Upper lobe of left lung (tissue), 6 donors: ENCODE measurements at regions not wholly inside any gene's neighbourhood (a gene's known extent, or its start where the extent isn't known, plus 50 kb on each side); places are given as distances from the start of the nearest gene placed in this dataset.

ENCODE experiments used
- ATAC-seq, 2 donors: fragments of 200-7000 bp; cut with Tn5 transposase; one replicate each; pipeline ENCODE4 v1.9.1; 2022; ENCODE audit warnings: mild to moderate bottlenecking in 2 of 2, moderate library complexity in 2 of 2; ENCODE audit not compliant: low FRiP score in 2 of 2
- DNase-seq, 2 donors: peaks; one replicate each; pipeline ENCODE4 v3.0.0-alpha.2; 2019 to 2020
- H3K27ac ChIP-seq, 4 donors: fragments of 200-600 bp; sonication (generic); one replicate each; pipeline ENCODE4 v1.5.1; 2016 to 2019
- H3K27me3 ChIP-seq, 4 donors: fragments of 200-600 bp; sonication (generic); one replicate each; pipeline ENCODE4 v1.5.1; 2017 to 2019
- H3K36me3 ChIP-seq, 4 donors: fragments of 200-600 bp; sonication (generic); one replicate each; pipeline ENCODE4 v1.5.1; 2016 to 2019
- H3K4me1 ChIP-seq, 4 donors: fragments of 200-600 bp; sonication (generic); one replicate each; pipeline ENCODE4 v1.5.1; 2018 to 2019
- H3K4me3 ChIP-seq, 4 donors: fragments of 200-600 bp; sonication (generic); one replicate each; pipeline ENCODE4 v1.5.1; 2017 to 2019; ENCODE audit warnings: mild to moderate bottlenecking in 2 of 4, moderate library complexity in 1 of 4
- H3K9me3 ChIP-seq, 4 donors: fragments of 200-600 bp; sonication (generic); one replicate each; pipeline ENCODE4 v1.5.1; 2018 to 2019
- EP300 ChIP-seq, 4 donors: sonication (generic); formaldehyde crosslinking; IDR thresholded peaks; one replicate each; pipeline ENCODE4 v1.5.1; 2017; ENCODE audit warnings: antibody characterized with exemption in 4 of 4, control low read depth in 2 of 4
- POLR2A ChIP-seq, 4 donors: fragments of 450-650 bp; IDR thresholded peaks; one replicate each; pipeline ENCODE4 v1.5.1; 2016 to 2017; ENCODE audit warnings: antibody characterized with exemption in 4 of 4, mild to moderate bottlenecking in 2 of 4
- POLR2AphosphoS5 ChIP-seq, 2 donors: sonication (generic); formaldehyde crosslinking; IDR thresholded peaks; one replicate each; pipeline ENCODE4 v1.5.1; 2017; ENCODE audit warnings: antibody characterized with exemption in 2 of 2
- WGBS, 2 donors: methylation state at CpG; one replicate each; pipeline ENCODE4 v1.1.5; 2017 to 2018; 5-methylcytosine and 5-hydroxymethylcytosine counted together
- TF ChIP-seq, protein P1 (sequence below), 6 experiments: fragments of 450-650 bp in 4 of 6; fragments of 200-600 bp in 2 of 6; sonication (generic) in 2 of 6; IDR thresholded peaks; one replicate each; pipeline ENCODE4 v1.5.1; 2016 to 2019; ENCODE audit warnings: antibody characterized with exemption in 6 of 6
- donor health status: DM: no; HTN: no; CAD: no; lungs with moderate emphysema.
- donor health status: DM: no; HTN: yes; CAD: no; lungs with severe emphysema.

DNA sequence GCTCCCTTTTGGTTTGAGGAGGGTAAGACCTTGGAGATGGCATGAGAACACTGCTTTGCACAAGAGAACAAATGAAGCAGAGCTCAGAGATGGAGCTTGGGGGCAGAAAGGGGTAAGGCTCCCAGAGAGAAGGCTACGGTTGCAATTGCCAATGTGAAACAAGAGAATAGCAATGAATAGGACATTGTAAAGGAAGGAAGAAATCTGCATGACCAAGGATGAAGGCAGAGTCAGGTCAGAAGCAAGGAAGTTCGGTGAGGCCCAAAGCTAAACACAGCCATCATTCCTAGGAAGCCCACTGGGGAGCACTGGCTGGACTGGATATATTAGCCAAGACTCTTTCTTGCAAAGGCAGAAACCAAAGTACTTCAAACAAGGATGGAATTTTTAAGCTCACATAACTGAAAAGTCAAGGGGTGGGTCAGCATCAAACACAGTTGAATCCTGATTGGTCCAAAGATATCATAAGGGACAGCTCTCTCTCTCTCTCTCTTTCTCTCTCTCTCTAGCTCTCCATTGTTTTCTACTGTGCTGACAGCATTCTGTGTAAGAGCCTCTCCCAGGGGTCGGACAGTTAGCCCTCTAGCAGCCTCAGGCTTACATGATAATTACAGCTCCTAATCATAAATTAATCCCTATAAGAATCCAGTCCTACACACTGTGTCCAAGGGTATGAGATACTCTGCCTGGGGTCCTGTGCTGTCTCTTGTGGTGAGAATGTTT lies 484.3 kb downstream of the SOX6 start:
- no peak overlapping the region for H3K27ac ChIP-seq
- DNase-seq (no peak), ATAC-seq (no peak)
- 88 to 96% methylated on average over 3 of the region's 3 CpGs for WGBS, 2 donors
- H3K36me3 ChIP-seq, result no peaks in the 10 kb centered on the region
- TF ChIP-seq POLR2AphosphoS5 (IDR thresholded peaks at IDR 0.05) (no peak), POLR2A (IDR thresholded peaks at IDR 0.05) (no peak), EP300 (IDR thresholded peaks at IDR 0.05) (no peak)
- TF ChIP-seq, protein P1, sequence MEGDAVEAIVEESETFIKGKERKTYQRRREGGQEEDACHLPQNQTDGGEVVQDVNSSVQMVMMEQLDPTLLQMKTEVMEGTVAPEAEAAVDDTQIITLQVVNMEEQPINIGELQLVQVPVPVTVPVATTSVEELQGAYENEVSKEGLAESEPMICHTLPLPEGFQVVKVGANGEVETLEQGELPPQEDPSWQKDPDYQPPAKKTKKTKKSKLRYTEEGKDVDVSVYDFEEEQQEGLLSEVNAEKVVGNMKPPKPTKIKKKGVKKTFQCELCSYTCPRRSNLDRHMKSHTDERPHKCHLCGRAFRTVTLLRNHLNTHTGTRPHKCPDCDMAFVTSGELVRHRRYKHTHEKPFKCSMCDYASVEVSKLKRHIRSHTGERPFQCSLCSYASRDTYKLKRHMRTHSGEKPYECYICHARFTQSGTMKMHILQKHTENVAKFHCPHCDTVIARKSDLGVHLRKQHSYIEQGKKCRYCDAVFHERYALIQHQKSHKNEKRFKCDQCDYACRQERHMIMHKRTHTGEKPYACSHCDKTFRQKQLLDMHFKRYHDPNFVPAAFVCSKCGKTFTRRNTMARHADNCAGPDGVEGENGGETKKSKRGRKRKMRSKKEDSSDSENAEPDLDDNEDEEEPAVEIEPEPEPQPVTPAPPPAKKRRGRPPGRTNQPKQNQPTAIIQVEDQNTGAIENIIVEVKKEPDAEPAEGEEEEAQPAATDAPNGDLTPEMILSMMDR (IDR thresholded peaks at IDR 0.05), result no peak
- no peak overlapping the region for H3K4me3 ChIP-seq
- no peaks in the 10 kb centered on the region for H3K27me3 ChIP-seq
- H3K4me1 ChIP-seq, result no peaks in the 10 kb centered on the region
- H3K9me3 ChIP-seq, result no peaks in the 10 kb centered on the region

DNA sequence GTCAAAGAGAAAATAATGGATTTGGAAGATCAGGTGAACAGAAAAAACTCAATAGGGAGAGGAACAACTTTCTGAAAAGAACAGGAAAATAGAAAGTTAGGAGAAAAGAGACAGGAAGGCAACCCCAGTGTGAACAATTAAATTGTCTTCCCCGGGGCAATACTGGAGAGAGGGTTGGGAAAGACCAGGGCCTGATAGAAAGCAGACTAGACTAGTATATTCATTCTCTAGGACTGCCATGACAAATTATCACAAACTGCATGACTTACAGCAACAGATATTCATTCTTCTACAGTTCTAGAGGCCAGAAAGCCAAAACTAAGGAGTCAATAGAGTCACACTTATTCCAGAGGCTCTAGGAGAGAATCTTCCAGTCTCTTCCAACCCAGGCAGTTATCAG lies 482.8 kb downstream of the SOX6 start:
- Histone ChIP-seq H3K36me3 (no peaks in the 10 kb centered on the region), H3K9me3 (no peaks in the 10 kb centered on the region), H3K4me1 (no peaks in the 10 kb centered on the region), H3K27ac (no peak overlapping the region), H3K4me3 (no peak overlapping the region), H3K27me3 (no peaks in the 10 kb centered on the region)
- WGBS, 2 donors, result 64 to 84% methylated on average over 1 of the region's 1 CpG
- no peak for ATAC-seq
- no peak for DNase-seq
- TF ChIP-seq, protein P1 (IDR thresholded peaks at IDR 0.05), result no peak
- TF ChIP-seq POLR2AphosphoS5 (IDR thresholded peaks at IDR 0.05) (no peak), POLR2A (IDR thresholded peaks at IDR 0.05) (no peak), EP300 (IDR thresholded peaks at IDR 0.05) (no peak)

DNA sequence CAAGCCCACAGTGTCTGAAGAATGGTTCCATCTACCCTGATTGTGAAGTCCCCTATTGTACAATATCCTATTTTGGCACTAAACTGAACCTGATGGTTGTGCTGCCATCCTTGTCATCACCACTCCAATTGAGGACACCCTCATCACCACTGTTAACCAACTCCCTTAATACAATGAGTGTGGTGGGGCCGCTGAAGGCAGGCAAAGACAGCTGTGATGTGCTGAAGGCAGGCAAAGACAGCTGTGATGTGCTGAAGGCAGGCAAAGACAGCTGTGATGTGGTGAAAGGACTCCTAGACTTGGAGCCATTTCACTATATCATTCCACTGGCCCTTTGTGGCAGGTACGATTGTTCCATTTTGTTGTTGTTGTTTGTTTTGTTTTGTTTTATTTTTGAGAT lies 481.6 kb downstream of the SOX6 start:
- Histone ChIP-seq H3K4me3 (no peak overlapping the region), H3K36me3 (no peaks in the 10 kb centered on the region), H3K4me1 (no peaks in the 10 kb centered on the region), H3K9me3 (no peaks in the 10 kb centered on the region), H3K27ac (no peak overlapping the region), H3K27me3 (no peaks in the 10 kb centered on the region)
- 93% methylated on average over 2 of the region's 2 CpGs for WGBS, 2 donors
- ATAC-seq, result no peak
- TF ChIP-seq EP300 (IDR thresholded peaks at IDR 0.05), result no peak
- TF ChIP-seq POLR2A (IDR thresholded peaks at IDR 0.05), result no peak
- TF ChIP-seq, protein P1 (IDR thresholded peaks at IDR 0.05), result no peak
- no peak for TF ChIP-seq POLR2AphosphoS5 (IDR thresholded peaks at IDR 0.05)
- DNase-seq, result no peak

DNA sequence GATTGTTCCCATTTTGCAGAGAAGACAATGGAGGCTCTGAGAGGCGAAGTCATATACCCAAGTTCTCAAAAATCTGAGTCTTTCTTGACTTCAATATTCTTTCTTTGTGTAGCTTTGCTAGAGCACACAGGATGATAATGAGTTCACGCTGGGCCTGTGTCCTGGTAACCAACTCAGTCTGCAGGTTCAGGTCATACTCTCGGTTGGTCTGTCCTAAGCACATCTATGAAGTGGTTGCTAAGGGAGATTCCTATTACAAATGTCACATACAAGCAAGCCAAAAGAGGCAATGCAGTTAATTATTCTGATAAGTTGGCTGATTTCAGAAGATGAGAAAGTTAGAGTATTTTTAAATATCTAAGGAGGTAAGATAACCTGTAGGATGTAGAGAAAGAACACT lies 481.0 kb downstream of the SOX6 start:
- WGBS, 2 donors, result 91 to 98% methylated on average over 3 of the region's 3 CpGs
- Histone ChIP-seq H3K4me1 (no peaks in the 10 kb centered on the region), H3K9me3 (no peaks in the 10 kb centered on the region), H3K4me3 (no peak overlapping the region), H3K27ac (no peak overlapping the region), H3K27me3 (no peaks in the 10 kb centered on the region), H3K36me3 (no peaks in the 10 kb centered on the region)
- DNase-seq (no peak), ATAC-seq (no peak)
- no peak for TF ChIP-seq POLR2AphosphoS5 (IDR thresholded peaks at IDR 0.05)
- TF ChIP-seq POLR2A (IDR thresholded peaks at IDR 0.05), result no peak
- TF ChIP-seq EP300 (IDR thresholded peaks at IDR 0.05), result no peak
- TF ChIP-seq, protein P1 (IDR thresholded peaks at IDR 0.05), result no peak

DNA sequence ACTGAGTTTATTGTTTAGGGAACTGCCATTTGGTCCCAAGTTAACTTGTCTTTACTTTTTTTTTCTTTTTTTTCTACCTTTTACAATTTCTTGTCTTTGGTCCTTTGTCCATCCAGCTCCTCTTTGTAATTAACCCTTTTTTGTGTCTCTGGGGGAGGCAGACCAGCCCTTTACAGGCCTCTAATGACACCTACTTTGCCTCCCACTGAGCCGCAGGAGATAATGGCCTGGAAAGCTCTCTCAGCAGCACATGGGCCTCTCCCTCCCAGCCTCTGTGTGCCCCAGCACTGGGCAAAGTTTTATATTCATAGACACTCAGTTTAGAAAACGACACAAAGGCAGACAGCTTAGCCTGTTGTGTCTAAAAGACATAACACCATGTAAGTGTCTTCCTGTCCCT lies 480.4 kb downstream of the SOX6 start:
- 78 to 80% methylated on average over 2 of the region's 2 CpGs for WGBS, 2 donors

More for the DNA sequence above, 480.4 kb downstream of the SOX6 start:
- H3K27me3 ChIP-seq, result no peaks in the 10 kb centered on the region
- no peak for DNase-seq
- no peak for TF ChIP-seq POLR2A (IDR thresholded peaks at IDR 0.05)
- TF ChIP-seq, protein P1 (IDR thresholded peaks at IDR 0.05), result no peak
- no peak for TF ChIP-seq POLR2AphosphoS5 (IDR thresholded peaks at IDR 0.05)
- TF ChIP-seq EP300 (IDR thresholded peaks at IDR 0.05), result no peak
- H3K4me1 ChIP-seq, result no peaks in the 10 kb centered on the region
- no peak overlapping the region for H3K4me3 ChIP-seq
- no peak overlapping the region for H3K27ac ChIP-seq
- ATAC-seq, result no peak
- no peaks in the 10 kb centered on the region for H3K9me3 ChIP-seq
- H3K36me3 ChIP-seq, result no peaks in the 10 kb centered on the region
